LNCaP clone FGC (cell line): ENCODE measurements at regions not wholly inside any gene's neighbourhood (a gene's known extent, or its start where the extent isn't known, plus 50 kb on each side); places are given as distances from the start of the nearest gene placed in this dataset.

Experiments used
- DNase-seq: peaks from one replicate; pipeline ENCODE4 v3.0.0-alpha.2; 2011; ENCODE audit warnings: low read depth
- H3K4me3 ChIP-seq: 2 replicates; pipeline ENCODE4 v1.5.1; 2011; ENCODE audit warnings: mild to moderate bottlenecking, low read depth, low read length, control low read depth
- CTCF ChIP-seq: IDR thresholded peaks from 2 replicates; pipeline ENCODE4 v1.5.1; 2012; ENCODE audit warnings: mild to moderate bottlenecking; ENCODE audit not compliant: control insufficient read depth, insufficient read depth; ENCODE audit errors: extremely low read depth

DNA sequence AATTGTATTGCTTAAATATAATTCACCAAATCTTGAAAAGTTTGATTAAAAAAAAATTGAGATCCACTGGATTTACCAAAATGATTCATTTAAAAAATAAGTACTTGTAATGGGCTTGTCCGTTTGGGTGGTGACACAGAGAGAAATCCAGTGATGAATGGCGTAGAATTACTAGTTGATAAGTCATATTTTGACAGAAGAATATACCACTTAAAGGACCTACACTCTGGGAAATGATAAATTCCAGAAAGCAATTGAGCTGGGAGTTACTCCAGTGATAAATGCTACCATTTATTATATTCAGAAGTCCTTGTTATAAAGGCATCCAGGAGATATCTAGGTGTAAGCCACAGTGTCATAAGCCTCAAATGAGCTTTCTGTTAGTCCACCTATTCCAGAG, 141.8 kb upstream of the CFAP20DC start:
- H3K4me3 ChIP-seq: no peak overlapping the region
- DNase-seq: no peak
- no peak for TF ChIP-seq CTCF

DNA sequence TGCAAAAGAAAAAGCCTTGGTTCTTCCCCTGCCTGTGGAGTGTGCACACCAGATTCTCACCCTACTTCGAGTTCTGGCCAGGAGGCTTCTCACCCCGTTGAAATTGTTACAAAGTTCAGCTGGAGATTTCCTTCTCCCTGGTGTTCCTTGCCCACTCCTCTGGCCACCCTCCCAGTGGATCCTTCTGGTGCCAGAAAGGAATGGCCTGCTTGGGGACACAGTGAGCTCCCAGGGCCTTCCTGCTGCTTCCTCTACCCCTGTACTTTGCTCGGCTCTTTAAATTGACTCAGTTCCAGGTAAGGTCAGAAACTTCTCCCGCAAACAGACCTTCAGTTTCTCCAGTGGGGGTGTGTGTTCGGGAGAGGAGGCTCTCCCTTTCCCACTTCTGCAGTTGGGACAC, 140.1 kb upstream of the CFAP20DC start:
- H3K4me3 ChIP-seq: no peak overlapping the region

DNA sequence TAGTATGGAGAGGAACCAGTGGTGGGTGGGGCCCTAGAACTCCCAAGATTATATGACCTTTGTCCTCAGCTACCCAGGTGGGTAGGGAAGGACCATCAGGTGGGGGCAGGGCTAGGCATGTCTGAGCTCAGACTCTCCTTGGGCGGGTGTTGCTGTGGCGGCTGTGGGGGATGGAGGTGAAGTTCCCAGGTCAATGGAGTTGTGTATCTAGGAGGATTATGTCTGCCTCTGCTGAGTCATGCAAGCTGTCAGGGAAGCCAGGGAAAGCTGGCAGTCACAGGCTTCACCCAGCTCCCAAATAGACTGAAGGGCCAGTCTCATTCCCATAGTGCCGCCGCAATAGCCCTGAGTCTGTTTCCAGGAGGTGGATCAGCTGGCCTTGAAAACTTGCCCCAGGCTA, 139.7 kb upstream of the CFAP20DC start:
- H3K4me3 ChIP-seq: no peak overlapping the region
- no peak for DNase-seq
- no peak for TF ChIP-seq CTCF

More for the DNA sequence above, 140.1 kb upstream of the CFAP20DC start:
- no peak for DNase-seq
- TF ChIP-seq CTCF: no peak

DNA sequence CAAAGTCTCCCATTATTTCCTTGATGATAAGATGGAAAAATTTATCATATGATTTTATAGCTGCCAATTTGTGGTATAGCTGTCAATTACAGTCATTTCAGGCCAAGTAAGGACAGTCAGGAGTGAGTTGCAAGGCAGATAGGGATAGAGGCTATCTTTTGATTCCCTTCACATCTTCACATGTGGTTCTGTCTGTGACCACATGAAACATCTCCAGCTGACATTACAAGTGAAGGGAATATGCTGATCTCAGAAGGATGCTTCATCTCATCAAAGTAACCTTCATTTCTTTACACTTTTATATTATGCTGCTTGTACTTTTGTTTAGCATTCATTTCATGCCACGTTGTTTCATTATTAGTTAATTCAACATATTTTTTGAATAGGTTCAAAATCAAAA, 136.9 kb upstream of the CFAP20DC start:
- DNase-seq: no peak
- no peak for TF ChIP-seq CTCF
- no peak overlapping the region for H3K4me3 ChIP-seq

- DNase-seq: no peak
- TF ChIP-seq CTCF: no peak
Observed at GRCh38 chr3:59185591-59186369, 136.0 kb upstream of the CFAP20DC start.

DNA sequence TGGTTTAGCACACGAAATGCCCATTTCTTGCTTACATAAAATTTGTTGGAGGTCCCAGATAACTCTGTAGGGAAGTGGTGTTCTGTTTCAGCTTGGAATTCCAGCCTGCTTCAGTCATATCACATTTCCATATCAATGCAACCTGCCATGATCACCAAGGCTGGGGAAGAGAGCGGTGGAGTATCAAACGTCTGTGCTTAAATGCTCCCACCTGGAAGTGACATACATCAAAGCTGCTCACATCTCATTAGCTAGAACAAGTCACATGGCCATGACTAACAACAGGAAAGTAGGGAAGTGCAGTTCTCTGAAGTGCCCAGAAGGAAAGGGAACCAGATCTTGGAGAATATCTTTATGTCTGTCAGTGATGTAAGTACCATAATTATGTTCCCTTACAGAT, 130.2 kb upstream of the CFAP20DC start:
- no peak for TF ChIP-seq CTCF
- DNase-seq: no peak
- no peak overlapping the region for H3K4me3 ChIP-seq

More at GRCh38 chr3:59185591-59186369, 136.0 kb upstream of the CFAP20DC start:
- no peak overlapping the region for H3K4me3 ChIP-seq

GRCh38 chr3:59178698-59179097, 128.9 kb upstream of the CFAP20DC start:
- no peak for DNase-seq
- TF ChIP-seq CTCF: no peak
- no peak overlapping the region for H3K4me3 ChIP-seq
